HCT116 (cell line): ENCODE measurements at regions not wholly inside any gene's neighbourhood (a gene's known extent, or its start where the extent isn't known, plus 50 kb on each side); places are given as distances from the start of the nearest gene placed in this dataset.

Experiments used
- ATAC-seq: fragments of 200-7000 bp; cut with Tn5 transposase; 2 replicates; pipeline ENCODE4 v1.9.1; 2020; ENCODE audit warnings: mild to moderate bottlenecking, moderate library complexity
- BruUV-seq: library from RNA; stranded (reverse); fragments of 400-500 nt; replicated peaks from 2 replicates; lab custom pipeline; 2021; lab: Mats Ljungman, UMichigan
- CTCF ChIA-PET: fragments of 300-600 bp; sonication (Branson Sonifier 250); formaldehyde crosslinking; loops from one replicate; lab custom pipeline; 2021; ENCODE audit warnings: antibody characterized with exemption; lab: Charles Lee
- POLR2A ChIA-PET: fragments of 300-600, 350-600 bp; sonication (Branson Sonifier 250); formaldehyde crosslinking; loops from one replicate; lab custom pipeline; 2021; ENCODE audit warnings: antibody characterized with exemption; lab: Charles Lee
- RAD21 ChIA-PET, 2 experiments: fragments of 300-600 bp; sonication (Branson Sonifier 250); formaldehyde crosslinking; loops; one replicate each; lab custom pipeline; 2023; ENCODE audit warnings: low total read pairs in 2 of 2; ENCODE audit not compliant: uncharacterized antibody in 2 of 2, unreplicated experiment in 2 of 2, low non-redundant PET in 1 of 2; lab: Charles Lee
- DNase-seq: peaks from one replicate; pipeline ENCODE4 v3.0.0-alpha.2; 2010; ENCODE audit warnings: low read depth, low spot score
- H2AFZ ChIP-seq: fragments of 200-600 bp; shearing (Covaris generic), sonication (generic); 2 replicates; pipeline ENCODE4 v1.6.1; 2017; ENCODE audit warnings: low read depth, mixed run types, mixed read lengths, antibody characterized with exemption, low read length; ENCODE audit not compliant: poor library complexity, severe bottlenecking
- H3K27ac ChIP-seq: 2 replicates; pipeline ENCODE4 v1.5.1; 2012; ENCODE audit warnings: low read depth, low read length
- H3K27me3 ChIP-seq: fragments of 200-600 bp; sonication (generic); 2 replicates; pipeline ENCODE4 v1.6.1; 2016; ENCODE audit warnings: mixed run types, low read length, mixed read lengths; ENCODE audit not compliant: insufficient read depth
- H3K36me3 ChIP-seq, 2 experiments: fragments of 200-500 bp in 1 of 2; fragments of 200-600 bp in 1 of 2; sonication (Bioruptor generic) in 1 of 2; sonication (generic) in 1 of 2; 2 replicates each; pipeline versions ENCODE4 v1.5.1 to v1.6.1; 2014 to 2016; ENCODE audit warnings: low read length in 2 of 2, inconsistent platforms in 1 of 2, mixed read lengths in 1 of 2, mixed run types in 1 of 2; ENCODE audit not compliant: insufficient read depth in 2 of 2, control insufficient read depth in 1 of 2
- H3K4me1 ChIP-seq, 2 experiments: fragments of 200-600 bp in 1 of 2; sonication (generic) in 1 of 2; 2 replicates each; pipeline versions ENCODE4 v1.5.1 to v1.6.1; 2012 to 2017; ENCODE audit warnings: low read length in 2 of 2, inconsistent platforms in 1 of 2, mild to moderate bottlenecking in 1 of 2, mixed read lengths in 1 of 2, mixed run types in 1 of 2, moderate library complexity in 1 of 2; ENCODE audit not compliant: insufficient read depth in 2 of 2, control insufficient read depth in 1 of 2
- H3K4me2 ChIP-seq: fragments of 200-600 bp; sonication (generic); 2 replicates; pipeline ENCODE4 v1.6.1; 2017; ENCODE audit warnings: mixed run types, low read length, mixed read lengths
- H3K4me3 ChIP-seq, 2 experiments: fragments of 200-600 bp in 1 of 2; sonication (generic) in 1 of 2; replicated peaks in 1 of 2; 2 replicates each; pipeline ENCODE4 v1.5.1; 2011 to 2016; ENCODE audit warnings: low read length in 2 of 2, control low read depth in 1 of 2, low read depth in 1 of 2, mild to moderate bottlenecking in 1 of 2, mixed read lengths in 1 of 2, mixed run types in 1 of 2
- H3K79me2 ChIP-seq: fragments of 200-600 bp; sonication (generic); 2 replicates; pipeline ENCODE4 v1.6.1; 2017; ENCODE audit warnings: mild to moderate bottlenecking, mixed run types, low read length, moderate library complexity, mixed read lengths; ENCODE audit not compliant: insufficient read depth
- H3K9ac ChIP-seq: fragments of 200-600 bp; sonication (generic); 2 replicates; pipeline ENCODE4 v1.6.1; 2016; ENCODE audit warnings: low read length, mixed read lengths
- H3K9me2 ChIP-seq: fragments of 200-600 bp; sonication (generic), shearing (Covaris generic); 2 replicates; pipeline ENCODE4 v1.6.1; 2017; ENCODE audit warnings: mixed run types, mild to moderate bottlenecking, moderate library complexity; ENCODE audit not compliant: insufficient read depth
- H3K9me3 ChIP-seq, 2 experiments: fragments of 200-500 bp in 1 of 2; fragments of 200-600 bp in 1 of 2; sonication (Bioruptor generic) in 1 of 2; sonication (generic) in 1 of 2; 2 replicates each; pipeline ENCODE4 v1.6.1; 2014 to 2017; ENCODE audit warnings: low read length in 2 of 2, mixed read lengths in 2 of 2, inconsistent platforms in 1 of 2, low read depth in 1 of 2, mild to moderate bottlenecking in 1 of 2, mixed run types in 1 of 2, moderate library complexity in 1 of 2; ENCODE audit not compliant: control insufficient read depth in 1 of 2, insufficient read depth in 1 of 2
- H4K20me1 ChIP-seq: fragments of 200-600 bp; sonication (generic), shearing (Covaris generic); 2 replicates; pipeline ENCODE4 v1.6.1; 2017; ENCODE audit warnings: mixed run types, mild to moderate bottlenecking, moderate library complexity; ENCODE audit not compliant: insufficient read depth
- SP1 ChIP-seq: IDR thresholded peaks from 2 replicates; pipeline ENCODE4 v1.6.1; 2012; ENCODE audit warnings: low read depth
- intact Hi-C: fragments of 100-400 bp; cut with micrococcal nuclease; formaldehyde crosslinking; loops from 2 replicates; pipeline ENCODE4 v1.10.0; 2022
- TF ChIP-seq, protein P1 (sequence below): IDR thresholded peaks from 2 replicates; pipeline ENCODE4 v1.6.1; 2012; ENCODE audit warnings: low read depth

DNA sequence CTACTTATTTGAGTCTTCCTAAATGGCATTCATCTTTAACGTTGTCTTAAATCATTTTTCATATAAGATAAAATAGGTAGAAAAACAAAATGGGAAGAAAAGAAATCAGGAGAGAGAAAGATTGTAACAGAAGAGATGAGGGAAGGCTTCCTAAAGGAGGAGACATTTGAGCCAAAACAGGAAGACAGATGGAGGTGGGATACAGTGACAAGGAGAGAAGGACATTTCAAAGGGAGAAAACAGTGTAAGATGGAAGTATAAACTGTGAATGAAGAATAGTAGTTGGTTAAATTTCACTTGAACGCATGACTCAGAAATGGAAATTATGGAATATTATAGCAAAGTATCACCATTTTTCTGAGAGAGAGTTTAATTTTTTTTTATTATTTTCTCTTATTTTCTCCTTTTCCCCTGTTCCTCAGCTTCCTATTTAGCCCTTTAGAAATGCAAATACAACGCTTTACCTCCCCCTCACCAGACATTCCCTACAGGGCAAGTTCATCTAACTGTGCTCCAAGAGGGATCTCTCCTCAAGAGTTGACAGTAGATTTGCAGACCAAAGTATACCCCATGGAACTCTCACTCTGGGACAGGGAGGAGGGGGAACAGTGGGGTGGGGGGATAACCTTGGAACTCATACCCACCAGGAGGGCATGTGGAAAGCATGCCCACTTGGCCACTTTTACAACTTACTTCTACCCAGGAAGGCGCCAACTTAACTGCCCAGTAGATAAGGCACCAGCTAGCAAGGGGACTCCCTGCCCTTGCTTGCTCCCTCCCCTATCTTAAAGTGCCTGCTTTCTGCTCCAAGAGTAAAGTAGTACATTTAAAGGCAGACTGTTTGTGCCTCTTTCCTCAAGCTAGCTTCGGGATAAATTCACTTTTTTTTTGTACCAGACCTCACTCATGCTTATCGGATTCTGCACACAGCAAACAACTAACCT lies 304.7 kb upstream of the POU5F2 start:
- CTCF ChIA-PET = no interaction called here
- intact Hi-C loops = no loop called here
- Histone ChIP-seq H3K9ac (no peak overlapping the region), H3K9me3 (no peaks in the 10 kb centered on the region), H3K4me1 (no peaks in the 10 kb centered on the region), H3K27me3 (no peaks in the 10 kb centered on the region), H3K36me3 (no peaks in the 10 kb centered on the region), H4K20me1 (no peaks in the 10 kb centered on the region), H3K4me2 (no peak overlapping the region), H2AFZ (no peak overlapping the region), H3K9me2 (no peaks in the 10 kb centered on the region), H3K79me2 (no peaks in the 10 kb centered on the region), H3K4me3 (no peak overlapping the region), H3K27ac (no peak overlapping the region)
- no TSS peak for BruUV-seq
- TF ChIP-seq SP1 = no peak
- POLR2A ChIA-PET = no interaction called here
- RAD21 ChIA-PET = no interaction called here
- DNase-seq (no peak), ATAC-seq (no peak)

DNA sequence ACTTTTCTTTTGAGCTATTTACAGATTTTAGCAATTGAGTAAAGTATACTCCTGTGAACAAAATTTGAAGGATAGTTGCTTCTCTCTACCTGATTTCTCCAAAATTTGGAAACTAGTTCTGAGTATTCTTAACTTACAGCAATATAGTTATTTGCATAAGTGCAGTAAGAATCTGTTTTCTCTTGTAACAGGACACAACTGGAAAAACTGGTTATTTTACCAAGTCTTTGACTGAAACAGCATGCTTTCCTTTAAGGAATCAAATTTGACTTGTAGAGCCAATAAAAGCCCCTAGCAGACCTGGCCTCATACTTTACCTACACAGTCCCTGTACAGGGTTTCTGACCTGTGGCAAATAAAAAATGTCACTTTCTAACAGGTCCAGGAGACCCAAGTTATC lies 301.9 kb upstream of the POU5F2 start:
- no TSS peak for BruUV-seq
- Histone ChIP-seq H3K9me3 (no peaks in the 10 kb centered on the region), H4K20me1 (no peaks in the 10 kb centered on the region), H3K27me3 (no peaks in the 10 kb centered on the region), H3K9me2 (no peaks in the 10 kb centered on the region), H3K4me2 (no peak overlapping the region), H3K9ac (no peak overlapping the region), H3K79me2 (no peaks in the 10 kb centered on the region), H3K4me3 (no peak overlapping the region), H2AFZ (no peak overlapping the region), H3K27ac (no peak overlapping the region), H3K4me1 (no peaks in the 10 kb centered on the region), H3K36me3 (no peaks in the 10 kb centered on the region)
- TF ChIP-seq, protein P1, sequence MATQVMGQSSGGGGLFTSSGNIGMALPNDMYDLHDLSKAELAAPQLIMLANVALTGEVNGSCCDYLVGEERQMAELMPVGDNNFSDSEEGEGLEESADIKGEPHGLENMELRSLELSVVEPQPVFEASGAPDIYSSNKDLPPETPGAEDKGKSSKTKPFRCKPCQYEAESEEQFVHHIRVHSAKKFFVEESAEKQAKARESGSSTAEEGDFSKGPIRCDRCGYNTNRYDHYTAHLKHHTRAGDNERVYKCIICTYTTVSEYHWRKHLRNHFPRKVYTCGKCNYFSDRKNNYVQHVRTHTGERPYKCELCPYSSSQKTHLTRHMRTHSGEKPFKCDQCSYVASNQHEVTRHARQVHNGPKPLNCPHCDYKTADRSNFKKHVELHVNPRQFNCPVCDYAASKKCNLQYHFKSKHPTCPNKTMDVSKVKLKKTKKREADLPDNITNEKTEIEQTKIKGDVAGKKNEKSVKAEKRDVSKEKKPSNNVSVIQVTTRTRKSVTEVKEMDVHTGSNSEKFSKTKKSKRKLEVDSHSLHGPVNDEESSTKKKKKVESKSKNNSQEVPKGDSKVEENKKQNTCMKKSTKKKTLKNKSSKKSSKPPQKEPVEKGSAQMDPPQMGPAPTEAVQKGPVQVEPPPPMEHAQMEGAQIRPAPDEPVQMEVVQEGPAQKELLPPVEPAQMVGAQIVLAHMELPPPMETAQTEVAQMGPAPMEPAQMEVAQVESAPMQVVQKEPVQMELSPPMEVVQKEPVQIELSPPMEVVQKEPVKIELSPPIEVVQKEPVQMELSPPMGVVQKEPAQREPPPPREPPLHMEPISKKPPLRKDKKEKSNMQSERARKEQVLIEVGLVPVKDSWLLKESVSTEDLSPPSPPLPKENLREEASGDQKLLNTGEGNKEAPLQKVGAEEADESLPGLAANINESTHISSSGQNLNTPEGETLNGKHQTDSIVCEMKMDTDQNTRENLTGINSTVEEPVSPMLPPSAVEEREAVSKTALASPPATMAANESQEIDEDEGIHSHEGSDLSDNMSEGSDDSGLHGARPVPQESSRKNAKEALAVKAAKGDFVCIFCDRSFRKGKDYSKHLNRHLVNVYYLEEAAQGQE = no peak
- ATAC-seq = no peak
- ChIA-PET RAD21 (no interaction called here), POLR2A (no interaction called here), CTCF (no interaction called here)
- intact Hi-C loops = no loop called here
- DNase-seq = no peak
